ENCODE measurements at regions not wholly inside any gene's neighbourhood (a gene's known extent, or its start where the extent isn't known, plus 50 kb on each side); places are given as distances from the start of the nearest gene placed in this dataset.

DNA sequence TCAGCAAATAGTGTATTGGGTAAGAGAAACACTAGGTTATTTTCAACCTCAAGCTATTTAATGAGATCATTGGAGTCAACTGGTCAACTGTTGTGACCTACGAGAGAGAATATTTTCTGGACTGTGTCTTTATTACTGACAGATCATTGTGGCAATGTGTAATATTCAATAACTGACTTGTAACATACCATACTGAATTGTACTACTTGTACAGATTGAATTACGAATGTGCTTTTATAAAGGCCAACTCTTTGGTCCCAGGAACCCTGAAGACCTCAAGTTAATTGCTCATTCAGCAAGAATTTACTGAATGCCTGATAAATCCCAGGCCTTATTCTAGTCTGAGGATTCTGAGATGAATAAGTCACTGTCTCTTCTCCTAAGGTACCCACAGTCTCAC lies 56.1 kb upstream of the CAMK1G start:
- POLR2A ChIA-PET: no interaction called here
- Mint-ChIP-seq H3K9me3 (ENCODE audit: unreplicated experiment) (no peaks in the 10 kb centered on the region), H3K36me3 (ENCODE audit: insufficient read depth, unreplicated experiment) (no peaks in the 10 kb centered on the region), H3K27ac (ENCODE audit: unreplicated experiment) (no peak overlapping the region), H3K4me3 (ENCODE audit: unreplicated experiment) (no peak overlapping the region), H3K4me1 (ENCODE audit: low read depth, unreplicated experiment) (peaks cover 18% of the 10 kb centered on the region), H3K27me3 (ENCODE audit: insufficient read depth, unreplicated experiment) (no peaks in the 10 kb centered on the region)
- no peak for DNase-seq
- Histone ChIP-seq H3K4me3 (ENCODE audit: low read depth, low read length) (no peak overlapping the region), H3K4me1 (peaks cover 24% of the 10 kb centered on the region), H3K36me3 (ENCODE audit: control insufficient read depth, insufficient read depth, low read length) (no peaks in the 10 kb centered on the region), H3K9me3 (no peaks in the 10 kb centered on the region), H3K27me3 (replicated peaks; ENCODE audit: control insufficient read depth, insufficient read depth, low read length) (no peaks in the 10 kb centered on the region)
- intact Hi-C loops (cut with micrococcal nuclease; ENCODE audit: unreplicated experiment): loop anchor here (5.0 kb wide), 1 partner anchor 40 kb away; no protein-coding TSS in a partner anchor
- TF ChIP-seq, protein P1, sequence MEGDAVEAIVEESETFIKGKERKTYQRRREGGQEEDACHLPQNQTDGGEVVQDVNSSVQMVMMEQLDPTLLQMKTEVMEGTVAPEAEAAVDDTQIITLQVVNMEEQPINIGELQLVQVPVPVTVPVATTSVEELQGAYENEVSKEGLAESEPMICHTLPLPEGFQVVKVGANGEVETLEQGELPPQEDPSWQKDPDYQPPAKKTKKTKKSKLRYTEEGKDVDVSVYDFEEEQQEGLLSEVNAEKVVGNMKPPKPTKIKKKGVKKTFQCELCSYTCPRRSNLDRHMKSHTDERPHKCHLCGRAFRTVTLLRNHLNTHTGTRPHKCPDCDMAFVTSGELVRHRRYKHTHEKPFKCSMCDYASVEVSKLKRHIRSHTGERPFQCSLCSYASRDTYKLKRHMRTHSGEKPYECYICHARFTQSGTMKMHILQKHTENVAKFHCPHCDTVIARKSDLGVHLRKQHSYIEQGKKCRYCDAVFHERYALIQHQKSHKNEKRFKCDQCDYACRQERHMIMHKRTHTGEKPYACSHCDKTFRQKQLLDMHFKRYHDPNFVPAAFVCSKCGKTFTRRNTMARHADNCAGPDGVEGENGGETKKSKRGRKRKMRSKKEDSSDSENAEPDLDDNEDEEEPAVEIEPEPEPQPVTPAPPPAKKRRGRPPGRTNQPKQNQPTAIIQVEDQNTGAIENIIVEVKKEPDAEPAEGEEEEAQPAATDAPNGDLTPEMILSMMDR (IDR thresholded peaks at IDR 0.05; ENCODE audit: insufficient read depth in 1 of 2, low read depth in 1 of 2, low read length in 1 of 2, severe bottlenecking in 1 of 2, unreplicated experiment in 1 of 2): no peak
- BruUV-seq (replicated peaks): no TSS peak
- CTCF ChIA-PET: interaction anchor here (0.6 to 1.9 kb wide), 4 partner anchors 14 to 1730 kb away, joined by 3 to 9 read pairs (median 5); no protein-coding TSS in a partner anchor

DNA sequence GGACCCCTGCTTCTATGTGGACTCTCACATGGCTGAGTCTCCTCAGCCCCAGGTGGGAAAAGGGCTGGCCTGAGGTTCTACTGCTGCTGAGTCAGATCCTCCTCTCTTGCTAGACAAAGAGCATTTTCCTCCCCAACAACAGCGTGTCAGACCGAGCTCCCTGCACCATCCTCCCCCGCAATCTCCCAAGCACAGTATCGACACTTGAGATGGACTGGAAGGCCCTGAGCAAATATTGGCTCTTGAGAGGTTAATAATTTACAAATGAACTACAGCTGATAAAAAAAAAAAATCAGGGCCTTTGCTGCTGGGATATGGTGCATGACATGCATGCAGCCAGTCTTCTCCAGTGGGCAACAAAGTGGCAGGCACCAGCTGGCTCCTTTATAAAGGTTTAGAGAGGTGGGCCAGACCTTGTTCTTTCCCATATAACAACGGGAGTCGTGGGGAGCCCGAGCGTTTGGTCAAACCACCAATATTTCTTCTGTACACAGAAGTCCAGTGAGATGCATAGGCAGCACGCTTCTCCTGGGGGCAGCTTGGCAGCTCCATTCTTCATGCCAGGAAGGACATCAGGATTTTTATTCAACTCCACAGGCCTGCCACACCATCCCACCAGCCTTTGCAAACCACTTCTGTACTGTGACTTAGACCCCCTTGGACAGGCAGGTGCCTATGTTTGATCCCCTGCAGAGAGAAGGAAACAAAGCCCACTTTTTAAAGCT lies 55.4 kb upstream of the CAMK1G start:
- Histone ChIP-seq H3K4me1 (peaks cover 24% of the 10 kb centered on the region), H3K36me3 (ENCODE audit: control insufficient read depth, insufficient read depth, low read length) (no peaks in the 10 kb centered on the region), H3K27me3 (replicated peaks; ENCODE audit: control insufficient read depth, insufficient read depth, low read length) (no peaks in the 10 kb centered on the region), H3K9me3 (no peaks in the 10 kb centered on the region), H3K4me3 (ENCODE audit: low read depth, low read length) (no peak overlapping the region)
- Mint-ChIP-seq H3K27ac (ENCODE audit: unreplicated experiment) (peak overlapping the region; percentile 25), H3K4me3 (ENCODE audit: unreplicated experiment) (peak overlapping the region; percentile 26), H3K4me1 (ENCODE audit: low read depth, unreplicated experiment) (peaks cover 18% of the 10 kb centered on the region), H3K27me3 (ENCODE audit: insufficient read depth, unreplicated experiment) (peaks cover under 1% of the 10 kb centered on the region), H3K9me3 (ENCODE audit: unreplicated experiment) (peaks cover 4% of the 10 kb centered on the region), H3K36me3 (ENCODE audit: insufficient read depth, unreplicated experiment) (no peaks in the 10 kb centered on the region)
- BruUV-seq (replicated peaks): no TSS peak
- ChIA-PET CTCF (interaction anchor here (0.6 to 1.9 kb wide), 5 partner anchors 14 to 1731 kb away, joined by 3 to 9 read pairs (median 3); no protein-coding TSS in a partner anchor), POLR2A (interaction anchor here (0.6 kb wide), 1 partner anchor 367 kb away, joined by 3 read pairs; no protein-coding TSS in a partner anchor)
- intact Hi-C loops (cut with micrococcal nuclease; ENCODE audit: unreplicated experiment): loop anchor here (5.0 kb wide), 1 partner anchor 39 kb away; no protein-coding TSS in a partner anchor
- TF ChIP-seq, protein P1 (IDR thresholded peaks at IDR 0.05; ENCODE audit: insufficient read depth in 1 of 2, low read depth in 1 of 2, low read length in 1 of 2, severe bottlenecking in 1 of 2, unreplicated experiment in 1 of 2): no peak
- DNase-seq: peak; percentile 77 to 90

DNA sequence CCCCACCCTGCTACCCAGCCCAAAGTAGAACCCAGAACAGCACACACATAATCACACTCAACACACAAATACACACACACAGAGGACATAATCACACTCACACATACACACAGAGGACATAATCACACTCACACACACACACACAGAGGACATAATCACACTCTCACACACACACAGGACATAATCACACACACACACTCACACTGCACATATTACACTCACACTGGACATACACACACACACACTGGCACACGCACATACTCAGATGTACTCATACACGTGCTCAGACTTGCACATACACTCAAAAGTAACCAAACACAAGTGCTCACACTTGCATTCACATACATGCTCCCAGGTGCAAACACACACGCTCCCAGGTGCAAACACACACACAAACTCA lies 54.3 kb upstream of the CAMK1G start:
- no TSS peak for BruUV-seq (replicated peaks)
- peaks cover 24% of the 10 kb centered on the region for H3K4me1 ChIP-seq
- Mint-ChIP-seq H3K27ac (ENCODE audit: unreplicated experiment) (no peak overlapping the region), H3K4me1 (ENCODE audit: low read depth, unreplicated experiment) (peaks cover 18% of the 10 kb centered on the region), H3K27me3 (ENCODE audit: insufficient read depth, unreplicated experiment) (peaks cover 3% of the 10 kb centered on the region), H3K4me3 (ENCODE audit: unreplicated experiment) (no peak overlapping the region), H3K36me3 (ENCODE audit: insufficient read depth, unreplicated experiment) (no peaks in the 10 kb centered on the region), H3K9me3 (ENCODE audit: unreplicated experiment) (peaks cover 10% of the 10 kb centered on the region)
- no peaks in the 10 kb centered on the region for H3K36me3 ChIP-seq (ENCODE audit: control insufficient read depth, insufficient read depth, low read length)
- TF ChIP-seq, protein P1 (IDR thresholded peaks at IDR 0.05; ENCODE audit: insufficient read depth in 1 of 2, low read depth in 1 of 2, low read length in 1 of 2, severe bottlenecking in 1 of 2, unreplicated experiment in 1 of 2): no peak
- POLR2A ChIA-PET: no interaction called here
- no peak for DNase-seq
- intact Hi-C loops (cut with micrococcal nuclease; ENCODE audit: unreplicated experiment): loop anchor here (5.0 kb wide), 1 partner anchor 38 kb away; no protein-coding TSS in a partner anchor
- H3K4me3 ChIP-seq (ENCODE audit: low read depth, low read length): no peak overlapping the region
- CTCF ChIA-PET: interaction anchor here (1.9 kb wide), 1 partner anchor 37 kb away, joined by 7 read pairs; no protein-coding TSS in a partner anchor
- H3K9me3 ChIP-seq: no peaks in the 10 kb centered on the region
- H3K27me3 ChIP-seq (replicated peaks; ENCODE audit: control insufficient read depth, insufficient read depth, low read length): no peaks in the 10 kb centered on the region

All from Caco-2 (cell line).